GM21737 (cell line): ENCODE measurements at regions not wholly inside any gene's neighbourhood (a gene's known extent, or its start where the extent isn't known, plus 50 kb on each side); places are given as distances from the start of the nearest gene placed in this dataset.

Experiments used
- ATAC-seq: cut with Tn5 transposase; IDR thresholded peaks from one replicate; pipeline ENCODE4 v1.9.1; 2021; ENCODE audit warnings: mild to moderate bottlenecking, moderate library complexity; ENCODE audit not compliant: unreplicated experiment

GRCh38 chr1:80878343-80878742, 922.4 kb upstream of the ADGRL2 start:
- ATAC-seq, result no peak

- ATAC-seq, result no peak
Measured at GRCh38 chr1:80876035-80876434, 924.7 kb upstream of the ADGRL2 start.

DNA sequence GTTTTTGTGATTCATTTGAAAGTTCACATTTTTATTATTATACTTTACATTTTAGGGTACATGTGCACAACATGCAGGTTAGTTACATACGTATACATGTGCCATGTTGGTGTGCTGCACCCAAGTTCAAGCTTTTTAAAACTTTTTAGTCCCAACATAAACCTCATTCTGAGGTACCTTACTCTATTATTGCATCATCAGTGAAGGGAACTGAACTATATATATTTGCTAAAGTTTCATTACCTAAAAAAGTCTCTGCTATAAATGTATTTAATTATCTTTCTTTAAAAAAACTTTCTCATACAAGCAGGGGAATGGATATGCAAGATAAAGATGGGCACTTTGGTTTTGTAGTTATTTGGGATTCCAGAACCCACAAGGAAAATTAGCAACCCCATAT, 931.4 kb upstream of the ADGRL2 start:
- ATAC-seq, result no peak

- no peak for ATAC-seq
Measured at GRCh38 chr1:80847904-80848303, 952.8 kb upstream of the ADGRL2 start.

GRCh38 chr1:80846966-80847365, 953.8 kb upstream of the ADGRL2 start:
- ATAC-seq, result no peak

- no peak for ATAC-seq
Measured at GRCh38 chr1:80842796-80843195, 957.9 kb upstream of the ADGRL2 start.

DNA sequence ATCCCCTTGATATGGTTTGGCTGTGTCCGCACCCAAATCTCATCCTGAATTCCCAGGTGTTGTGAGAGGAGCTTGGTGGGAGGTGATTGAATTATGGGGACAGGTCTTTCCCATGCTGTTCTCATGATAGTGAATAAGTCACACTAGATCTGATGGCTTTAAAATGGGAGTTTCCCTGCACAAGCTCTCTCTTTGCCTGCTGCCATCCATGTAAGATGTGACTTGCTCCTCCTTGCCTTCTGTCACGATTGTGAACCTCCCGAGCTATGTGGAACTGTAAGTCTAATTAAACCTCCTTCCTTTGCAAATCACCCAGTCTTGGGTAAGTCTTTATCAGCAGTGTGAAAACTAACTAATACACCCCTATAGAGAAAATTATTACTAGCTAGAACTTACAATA, 959.5 kb upstream of the ADGRL2 start:
- no peak for ATAC-seq

- ATAC-seq, result no peak
Measured at GRCh38 chr1:80837066-80837465, 963.7 kb upstream of the ADGRL2 start.

GRCh38 chr1:80836505-80836904, 964.2 kb upstream of the ADGRL2 start:
- no peak for ATAC-seq

DNA sequence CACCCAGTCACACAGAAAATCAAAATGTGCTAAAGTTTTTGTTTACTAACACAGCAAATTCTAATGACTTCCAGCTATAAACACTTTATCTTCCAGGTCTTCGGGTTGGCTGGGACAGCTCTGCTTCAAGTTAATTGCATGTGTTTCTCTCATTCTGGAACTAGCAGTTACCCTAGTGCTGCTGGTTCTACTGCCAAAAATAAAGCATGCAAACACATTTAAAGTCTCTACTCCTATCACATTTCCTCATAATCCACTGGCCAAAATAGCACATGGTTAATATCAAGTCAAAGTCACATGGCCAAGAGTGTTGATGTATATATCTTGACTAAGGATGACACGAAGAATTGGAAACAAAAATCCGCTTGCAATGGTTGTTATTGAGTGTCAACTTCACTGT, 973.1 kb upstream of the ADGRL2 start:
- ATAC-seq, result no peak

DNA sequence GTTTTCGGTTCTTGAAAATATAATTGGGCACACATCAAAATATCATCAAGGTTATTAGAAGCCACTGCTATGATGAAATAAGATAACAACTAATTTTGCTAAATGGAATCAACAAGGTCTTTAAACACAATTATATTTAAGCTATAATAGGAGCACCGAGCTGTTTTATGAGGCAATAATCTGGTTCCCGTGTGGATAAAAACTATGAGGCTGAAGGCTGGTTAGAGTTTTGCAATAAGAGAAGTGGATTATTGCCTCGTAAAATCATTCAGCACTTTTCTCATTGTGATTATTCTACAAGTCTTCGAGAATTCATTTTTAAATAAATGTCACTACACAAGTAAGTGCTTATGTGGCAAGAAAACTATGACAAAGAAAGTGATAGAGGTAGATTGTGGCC, 975.7 kb upstream of the ADGRL2 start:
- no peak for ATAC-seq

DNA sequence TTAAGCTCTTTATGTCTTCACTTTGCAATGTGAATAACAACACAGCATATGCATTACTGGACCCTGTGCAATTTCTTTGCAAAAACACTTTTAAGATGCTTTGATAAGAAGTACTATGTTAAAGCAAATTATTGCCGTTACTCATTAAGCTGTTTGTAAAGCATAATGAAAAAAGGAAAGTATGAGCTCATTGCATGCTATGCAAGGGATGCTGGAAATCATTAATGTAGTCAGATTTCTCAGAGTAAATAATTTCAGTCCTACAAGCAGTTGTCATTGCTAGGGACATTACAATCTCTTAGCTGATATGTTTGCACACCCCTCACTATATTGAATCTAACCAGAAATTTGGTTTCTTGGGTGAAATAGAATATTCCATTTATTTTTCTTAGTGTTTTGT, 982.5 kb upstream of the ADGRL2 start:
- ATAC-seq, result no peak

DNA sequence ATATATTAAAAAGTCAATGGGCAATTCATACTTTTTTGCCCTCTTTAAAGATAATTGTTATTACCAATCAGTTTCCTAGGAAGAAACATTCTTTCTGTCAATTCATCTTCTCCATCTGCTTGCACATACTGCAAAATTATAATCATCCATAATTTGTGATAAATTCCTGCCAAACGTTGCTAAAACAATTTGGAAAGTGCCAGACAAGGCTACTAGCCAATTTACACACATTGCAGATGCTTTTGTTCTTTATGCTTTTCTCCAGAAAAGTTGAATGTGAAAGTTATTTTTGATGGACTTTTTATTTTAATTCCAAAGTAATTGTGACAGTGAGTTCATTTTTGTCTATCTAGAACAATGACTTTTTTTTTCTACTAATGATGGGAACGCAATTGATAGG, 992.8 kb upstream of the ADGRL2 start:
- ATAC-seq, result no peak

DNA sequence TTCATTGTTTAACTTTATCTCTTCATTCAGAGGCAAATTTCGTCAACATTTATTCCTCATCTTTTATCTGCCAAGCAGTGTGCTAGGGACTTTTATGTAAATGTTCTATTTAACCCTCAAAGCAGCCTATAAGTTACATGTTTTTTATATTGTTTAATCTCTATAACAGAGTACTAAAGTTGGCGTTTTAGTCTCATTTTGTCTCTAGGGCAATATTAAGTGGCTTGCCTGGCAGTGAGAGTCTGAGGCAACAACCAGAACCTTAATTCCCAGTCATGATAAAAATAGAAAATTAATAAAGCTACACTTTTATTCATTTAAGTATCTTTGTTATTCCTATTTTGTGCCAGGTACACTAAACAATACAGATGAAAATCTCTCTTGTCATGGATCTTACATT, 994.3 kb upstream of the ADGRL2 start:
- ATAC-seq, result no peak

GRCh38 chr1:80801695-80802094, 999.0 kb upstream of the ADGRL2 start:
- no peak for ATAC-seq

- no peak for ATAC-seq
Measured at GRCh38 chr1:80799457-80799856, 1001.3 kb upstream of the ADGRL2 start.

DNA sequence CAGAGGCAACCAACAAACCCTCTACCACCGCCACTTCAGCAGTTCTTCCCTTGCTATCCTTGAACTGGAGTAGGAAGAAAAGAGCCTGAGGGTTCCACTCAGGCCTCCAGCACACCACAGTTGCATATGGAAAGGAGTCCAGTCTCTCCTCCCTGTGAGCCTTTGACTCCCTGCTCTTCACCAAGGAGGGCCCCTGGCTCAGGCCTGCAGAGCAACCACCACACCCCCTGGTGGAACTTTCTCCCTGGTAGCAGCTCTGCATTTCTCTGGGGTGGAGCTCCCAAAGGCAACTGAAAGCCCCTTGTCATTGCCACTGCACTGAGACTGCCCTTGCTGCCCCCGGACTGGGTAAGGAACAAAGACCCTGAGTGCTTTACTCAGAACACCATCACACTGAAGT, 1021.5 kb upstream of the ADGRL2 start:
- no peak for ATAC-seq

DNA sequence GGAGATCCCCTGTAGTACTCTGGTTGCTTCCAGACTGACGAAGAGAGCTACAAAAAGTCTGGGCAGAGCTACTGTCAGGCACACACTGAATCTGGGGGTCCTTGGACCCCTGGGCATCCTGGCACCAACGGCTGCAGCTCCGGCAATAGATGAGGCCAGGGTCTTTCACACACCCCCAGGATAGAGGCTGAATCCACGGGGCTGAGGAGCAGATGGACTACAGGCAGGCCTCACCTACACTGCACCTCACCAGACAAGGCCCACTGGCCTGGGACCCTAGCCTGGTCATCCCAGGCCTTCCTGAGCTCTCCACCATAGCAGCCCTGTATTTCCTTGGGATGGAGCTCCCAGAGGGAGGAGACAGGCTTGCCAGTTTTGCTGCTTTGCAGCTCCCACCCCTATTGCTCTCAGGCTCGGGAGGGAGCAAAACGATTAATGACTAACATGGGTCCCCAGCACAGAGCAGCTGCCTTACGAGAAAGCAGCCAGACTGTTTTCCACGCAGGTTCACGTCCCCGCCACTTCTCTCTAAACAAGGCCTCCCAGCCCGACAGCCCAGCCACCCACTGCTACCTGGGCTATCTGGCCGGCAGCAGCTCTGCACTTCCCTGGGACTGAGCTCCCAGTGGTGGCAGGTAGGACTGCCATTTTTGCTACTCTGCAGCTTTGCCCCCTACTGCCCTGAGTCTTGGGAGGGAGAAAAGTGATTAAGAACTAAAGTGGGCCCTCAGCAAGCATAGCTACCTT, 1022.5 kb upstream of the ADGRL2 start:
- no peak for ATAC-seq

DNA sequence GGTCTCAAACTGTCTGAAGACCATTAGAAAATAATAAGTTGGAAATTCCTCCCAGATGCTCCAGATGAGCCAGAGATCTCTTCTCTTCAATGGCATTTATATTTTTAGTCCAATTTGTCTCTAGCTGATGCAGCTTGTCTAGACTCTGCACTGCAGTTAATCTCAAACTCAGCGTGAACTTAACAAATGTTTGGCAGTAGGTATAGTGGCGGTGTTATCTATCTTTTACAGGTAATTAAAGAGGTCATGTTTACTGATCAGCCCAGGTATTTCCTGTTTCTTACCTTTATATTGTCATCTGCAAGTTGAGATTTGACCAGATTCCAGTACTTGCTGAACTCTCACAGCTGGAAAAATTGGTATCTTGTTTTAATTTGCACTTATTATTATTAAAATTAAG, 1024.5 kb upstream of the ADGRL2 start:
- ATAC-seq, result no peak

DNA sequence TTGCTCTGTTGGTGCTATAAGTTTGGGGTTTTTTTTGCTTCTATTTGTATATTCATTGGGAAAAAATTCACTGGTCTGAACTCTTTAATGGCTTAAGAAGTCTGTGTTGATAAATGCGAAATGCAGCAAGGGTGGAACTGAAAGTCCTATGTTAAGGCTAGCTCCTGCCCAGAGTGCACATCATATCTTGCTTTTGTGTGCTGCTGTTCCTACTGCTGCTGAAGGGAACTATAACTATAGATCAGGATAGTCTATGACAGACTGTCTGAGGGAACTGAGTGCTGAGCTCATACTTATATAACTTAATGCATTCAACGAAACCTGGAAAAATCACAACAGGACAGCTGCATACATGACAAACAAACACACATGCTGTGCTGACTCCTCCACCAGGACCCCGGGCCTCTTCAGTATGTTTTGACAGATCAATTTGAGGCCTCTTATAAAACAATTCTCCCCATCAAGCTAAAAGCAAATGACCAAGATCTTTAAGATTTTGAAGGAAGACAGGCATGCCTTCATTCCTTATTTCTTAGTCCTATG, 1031.5 kb upstream of the ADGRL2 start:
- ATAC-seq, result no peak

GRCh38 chr1:80767711-80768110, 1033.0 kb upstream of the ADGRL2 start:
- no peak for ATAC-seq

- ATAC-seq, result no peak
Measured at GRCh38 chr1:80759354-80759753, 1041.4 kb upstream of the ADGRL2 start.

DNA sequence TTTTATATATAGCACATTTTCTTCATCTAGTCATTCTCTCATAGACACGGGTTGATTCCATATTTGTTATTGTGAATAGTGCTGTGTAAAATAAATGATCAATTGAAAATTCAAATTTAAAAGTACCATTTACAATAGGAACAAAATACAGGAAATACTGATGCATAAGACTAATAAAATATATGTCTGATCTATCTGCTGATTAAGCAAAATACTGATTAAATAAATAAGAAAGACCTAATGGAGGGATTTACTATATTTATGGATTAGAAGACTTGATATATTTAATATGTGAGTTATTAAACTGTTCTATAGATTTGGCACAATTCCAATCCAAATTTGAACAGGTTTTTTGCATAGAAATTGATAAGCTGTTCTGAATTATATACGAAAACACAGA, 1044.8 kb upstream of the ADGRL2 start:
- no peak for ATAC-seq
